Mesendoderm (in vitro differentiated cells): ENCODE measurements at regions not wholly inside any gene's neighbourhood (a gene's known extent, or its start where the extent isn't known, plus 50 kb on each side); places are given as distances from the start of the nearest gene placed in this dataset.

Source experiments
- DNase-seq: peaks from one replicate; pipeline ENCODE4 v3.0.0; 2013
- H2AK5ac ChIP-seq: 2 replicates; pipeline ENCODE4 v1.6.1; 2013; ENCODE audit warnings: low read length, inconsistent platforms
- H2BK120ac ChIP-seq: 2 replicates; pipeline ENCODE4 v1.6.1; 2013; ENCODE audit warnings: low read depth, mild to moderate bottlenecking, low read length, moderate library complexity, mixed read lengths
- H2BK15ac ChIP-seq: replicated peaks from 2 replicates; pipeline ENCODE4 v1.6.1; 2013; ENCODE audit warnings: low read depth, mild to moderate bottlenecking, moderate library complexity
- H2BK5ac ChIP-seq: 2 replicates; pipeline ENCODE4 v1.6.1; 2013; ENCODE audit warnings: low read length, inconsistent platforms
- H3K18ac ChIP-seq: 2 replicates; pipeline ENCODE4 v1.6.1; 2013; ENCODE audit warnings: mild to moderate bottlenecking, low read length, mixed read lengths
- H3K23ac ChIP-seq: one replicate; pipeline ENCODE4 v1.6.1; 2013; ENCODE audit warnings: low read length
- H3K27ac ChIP-seq: 2 replicates; pipeline ENCODE4 v1.5.1; 2013; ENCODE audit warnings: low read depth, mild to moderate bottlenecking, inconsistent platforms, low read length, moderate library complexity
- H3K27me3 ChIP-seq: 2 replicates; pipeline ENCODE4 v1.6.1; 2013; ENCODE audit warnings: low read length, control low read depth, mild to moderate bottlenecking, inconsistent platforms; ENCODE audit not compliant: insufficient read depth, poor library complexity
- H3K36me3 ChIP-seq: 2 replicates; pipeline ENCODE4 v1.6.1; 2013; ENCODE audit warnings: low read length, inconsistent platforms; ENCODE audit not compliant: control insufficient read depth, insufficient read depth
- H3K4ac ChIP-seq: one replicate; pipeline ENCODE4 v1.6.1; 2013; ENCODE audit warnings: low read depth, mild to moderate bottlenecking, low read length, moderate library complexity
- H3K4me1 ChIP-seq: 2 replicates; pipeline ENCODE4 v1.6.1; 2013; ENCODE audit warnings: low read depth, low read length, inconsistent platforms; ENCODE audit not compliant: control insufficient read depth
- H3K4me2 ChIP-seq: 2 replicates; pipeline ENCODE4 v1.6.1; 2013; ENCODE audit warnings: low read length
- H3K4me3 ChIP-seq: 2 replicates; pipeline ENCODE4 v1.5.1; 2013; ENCODE audit warnings: mild to moderate bottlenecking, low read length
- H3K56ac ChIP-seq: one replicate; pipeline ENCODE4 v1.6.1; 2013; ENCODE audit warnings: low read length
- H3K79me1 ChIP-seq: 2 replicates; pipeline ENCODE4 v1.6.1; 2013; ENCODE audit warnings: low read length, inconsistent platforms
- H3K79me2 ChIP-seq: 2 replicates; pipeline ENCODE4 v1.6.1; 2013; ENCODE audit warnings: mild to moderate bottlenecking, low read length; ENCODE audit not compliant: control insufficient read depth, insufficient read depth
- H3K9ac ChIP-seq: 2 replicates; pipeline ENCODE4 v1.6.1; 2013; ENCODE audit warnings: low read length, inconsistent platforms
- H4K5ac ChIP-seq: one replicate; pipeline ENCODE4 v1.6.1; 2013; ENCODE audit warnings: low read length
- H4K8ac ChIP-seq: one replicate; pipeline ENCODE4 v1.6.1; 2013; ENCODE audit warnings: low read depth, mild to moderate bottlenecking, control low read depth, low read length, moderate library complexity
- WGBS: extraction: QIAGEN DNeasy Blood & Tissue Kit; methylation state at CpG from one replicate; pipeline ENCODE4 v1.1.7; 2013; ENCODE audit warnings: low lambda C conversion rate, missing lambda C conversion rate; ENCODE audit not compliant: insufficient coverage; ENCODE audit errors: extremely low coverage; 5-methylcytosine and 5-hydroxymethylcytosine counted together

DNA sequence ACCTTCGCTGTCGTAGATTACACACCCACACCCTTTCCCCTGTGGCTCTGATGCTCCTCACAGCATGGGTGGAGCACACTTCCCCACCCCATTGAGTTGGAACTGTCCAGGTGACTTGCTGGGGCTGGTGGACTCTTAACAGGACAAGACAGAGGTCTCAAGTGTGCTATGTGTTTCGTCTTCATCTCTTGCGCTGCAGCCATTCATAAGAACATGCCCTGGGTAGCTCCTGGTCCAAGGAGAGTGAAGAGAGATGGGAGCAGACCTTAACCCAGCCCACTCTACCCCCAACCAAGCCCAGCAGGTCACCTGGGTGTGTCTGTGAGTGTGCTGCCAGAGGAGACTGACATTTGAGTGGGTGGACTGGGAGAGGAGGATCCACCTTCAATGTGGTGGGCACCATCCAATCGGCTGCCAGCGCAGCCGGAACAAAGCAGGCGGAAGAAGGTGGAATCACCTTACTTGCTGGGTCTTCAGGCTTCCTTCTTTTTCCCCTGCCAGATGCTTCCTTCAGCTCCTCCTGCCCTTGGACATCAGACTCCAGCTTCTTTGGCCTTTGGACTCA lies 112.4 kb downstream of the HTR5A start:
- no peaks in the 10 kb centered on the region for H3K4me1 ChIP-seq
- H3K4ac ChIP-seq: no peak overlapping the region
- H2AK5ac ChIP-seq: no peak overlapping the region
- H3K23ac ChIP-seq: no peak overlapping the region
- no peak overlapping the region for H4K5ac ChIP-seq
- no peaks in the 10 kb centered on the region for H3K27me3 ChIP-seq
- H3K79me1 ChIP-seq: no peaks in the 10 kb centered on the region
- WGBS: no CpG with 5 or more reads among the region's 8 CpGs
- no peak overlapping the region for H3K4me2 ChIP-seq
- H3K79me2 ChIP-seq: no peaks in the 10 kb centered on the region
- no peak overlapping the region for H3K27ac ChIP-seq
- no peak for DNase-seq
- H3K4me3 ChIP-seq: no peak overlapping the region
- no peak overlapping the region for H2BK120ac ChIP-seq
- no peak overlapping the region for H3K9ac ChIP-seq
- H2BK15ac ChIP-seq: no peak overlapping the region
- no peak overlapping the region for H4K8ac ChIP-seq
- no peak overlapping the region for H3K56ac ChIP-seq
- no peak overlapping the region for H2BK5ac ChIP-seq
- no peak overlapping the region for H3K18ac ChIP-seq
- H3K36me3 ChIP-seq: no peaks in the 10 kb centered on the region

GRCh38 chr7:155183655-155184054 lies 113.5 kb downstream of the HTR5A start:
- no peak overlapping the region for H3K4ac ChIP-seq
- no peaks in the 10 kb centered on the region for H3K4me1 ChIP-seq
- no peak overlapping the region for H3K9ac ChIP-seq
- no peaks in the 10 kb centered on the region for H3K79me2 ChIP-seq
- H3K79me1 ChIP-seq: no peaks in the 10 kb centered on the region
- no peaks in the 10 kb centered on the region for H3K27me3 ChIP-seq
- H2BK15ac ChIP-seq: no peak overlapping the region
- WGBS: no CpG with 5 or more reads among the region's 1 CpG
- H3K36me3 ChIP-seq: no peaks in the 10 kb centered on the region
- H4K8ac ChIP-seq: no peak overlapping the region
- no peak for DNase-seq
- no peak overlapping the region for H3K27ac ChIP-seq
- no peak overlapping the region for H2BK120ac ChIP-seq
- no peak overlapping the region for H3K56ac ChIP-seq
- no peak overlapping the region for H3K23ac ChIP-seq
- no peak overlapping the region for H4K5ac ChIP-seq
- H3K18ac ChIP-seq: no peak overlapping the region
- no peak overlapping the region for H3K4me3 ChIP-seq
- no peak overlapping the region for H2BK5ac ChIP-seq
- H3K4me2 ChIP-seq: no peak overlapping the region
- H2AK5ac ChIP-seq: no peak overlapping the region

GRCh38 chr7:155184923-155185322 lies 112.8 kb upstream of the INSIG1 start:
- Histone ChIP-seq H4K5ac (no peak overlapping the region), H3K4me3 (no peak overlapping the region), H3K56ac (no peak overlapping the region), H3K27ac (no peak overlapping the region), H3K4me1 (no peaks in the 10 kb centered on the region), H3K4me2 (no peak overlapping the region), H2AK5ac (no peak overlapping the region), H3K79me1 (no peaks in the 10 kb centered on the region), H3K4ac (no peak overlapping the region), H4K8ac (no peak overlapping the region), H3K36me3 (no peaks in the 10 kb centered on the region), H2BK120ac (no peak overlapping the region), H3K79me2 (no peaks in the 10 kb centered on the region), H3K18ac (no peak overlapping the region), H3K27me3 (no peaks in the 10 kb centered on the region), H3K23ac (no peak overlapping the region), H3K9ac (no peak overlapping the region), H2BK5ac (no peak overlapping the region), H2BK15ac (no peak overlapping the region)
- WGBS: no CpG with 5 or more reads among the region's 4 CpGs
- DNase-seq: no peak

- no peak overlapping the region for H3K4ac ChIP-seq
- no peak overlapping the region for H2AK5ac ChIP-seq
- H3K27me3 ChIP-seq: no peaks in the 10 kb centered on the region
- no peak overlapping the region for H2BK15ac ChIP-seq
- H3K23ac ChIP-seq: no peak overlapping the region
- H3K79me2 ChIP-seq: no peaks in the 10 kb centered on the region
- no peak overlapping the region for H3K4me2 ChIP-seq
- H3K4me3 ChIP-seq: no peak overlapping the region
- no peak overlapping the region for H3K27ac ChIP-seq
- H4K5ac ChIP-seq: no peak overlapping the region
- H3K4me1 ChIP-seq: no peaks in the 10 kb centered on the region
- no CpG with 5 or more reads among the region's 15 CpGs for WGBS
- no peak overlapping the region for H3K9ac ChIP-seq
- H2BK120ac ChIP-seq: no peak overlapping the region
- DNase-seq: no peak
- no peak overlapping the region for H3K18ac ChIP-seq
- H3K79me1 ChIP-seq: no peaks in the 10 kb centered on the region
- no peak overlapping the region for H3K56ac ChIP-seq
- H4K8ac ChIP-seq: no peak overlapping the region
- H2BK5ac ChIP-seq: no peak overlapping the region
- H3K36me3 ChIP-seq: no peaks in the 10 kb centered on the region
Observed at GRCh38 chr7:155187061-155187785, 110.5 kb upstream of the INSIG1 start.

DNA sequence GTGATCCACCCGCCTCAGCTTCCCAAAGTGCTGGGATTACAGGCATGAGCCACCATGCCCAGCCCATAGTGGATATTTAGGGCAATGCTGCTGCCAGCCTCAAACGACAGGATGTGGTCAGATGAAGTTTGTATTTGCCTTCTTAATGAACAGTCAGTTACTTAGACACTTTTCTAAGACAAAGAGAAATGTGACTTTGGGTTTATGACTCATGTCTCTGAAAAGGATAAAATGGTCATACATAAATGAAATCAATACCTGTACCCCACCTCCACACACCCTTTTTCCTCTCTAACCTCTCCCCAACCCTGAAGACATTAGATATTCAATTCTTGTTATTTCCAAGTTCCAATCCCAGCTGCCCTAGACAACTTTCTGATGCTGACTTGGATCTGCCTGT lies 109.3 kb upstream of the INSIG1 start:
- H4K5ac ChIP-seq: no peak overlapping the region
- no peak for DNase-seq
- WGBS: no CpG with 5 or more reads among the region's 2 CpGs
- H3K4ac ChIP-seq: no peak overlapping the region
- no peaks in the 10 kb centered on the region for H3K36me3 ChIP-seq
- H2BK5ac ChIP-seq: no peak overlapping the region
- H3K27ac ChIP-seq: no peak overlapping the region
- H3K18ac ChIP-seq: no peak overlapping the region
- no peak overlapping the region for H2BK15ac ChIP-seq
- H3K4me2 ChIP-seq: no peak overlapping the region
- no peak overlapping the region for H2AK5ac ChIP-seq
- no peaks in the 10 kb centered on the region for H3K4me1 ChIP-seq
- no peak overlapping the region for H4K8ac ChIP-seq
- no peak overlapping the region for H2BK120ac ChIP-seq
- H3K79me1 ChIP-seq: no peaks in the 10 kb centered on the region
- no peak overlapping the region for H3K9ac ChIP-seq
- H3K4me3 ChIP-seq: no peak overlapping the region
- no peaks in the 10 kb centered on the region for H3K27me3 ChIP-seq
- no peak overlapping the region for H3K56ac ChIP-seq
- no peaks in the 10 kb centered on the region for H3K79me2 ChIP-seq
- H3K23ac ChIP-seq: no peak overlapping the region
